Renal cortical epithelial cell (primary cell): ENCODE measurements at regions not wholly inside any gene's neighbourhood (a gene's known extent, or its start where the extent isn't known, plus 50 kb on each side); places are given as distances from the start of the nearest gene placed in this dataset.
A peak's percentile ranks its signal among the peaks of the same experiment; 100 is the strongest.
"Not testable (repeated sequence)": the region's sequence is repeated elsewhere in the genome, so short reads cannot be mapped to it uniquely, and the experiment has no call there.

Experiments
- DNase-seq: peaks from one replicate; pipeline ENCODE4 v3.0.0-alpha.2; 2011; ENCODE audit warnings: low read depth

GRCh38 chr5:114822436-114822835, 347.3 kb downstream of the TRIM36 start:
- no peak for DNase-seq

GRCh38 chr5:114790403-114790792, 379.3 kb downstream of the TRIM36 start:
- no peak for DNase-seq

- DNase-seq: peak; percentile 41
Observed at GRCh38 chr5:114789773-114790402, 379.8 kb downstream of the TRIM36 start.

GRCh38 chr5:114782869-114783268, 386.8 kb downstream of the TRIM36 start:
- DNase-seq: no peak

GRCh38 chr5:114782177-114782576, 387.5 kb downstream of the TRIM36 start:
- no peak for DNase-seq

GRCh38 chr5:114780290-114780689, 389.4 kb downstream of the TRIM36 start:
- no peak for DNase-seq

GRCh38 chr5:114744406-114744805, 382.5 kb downstream of the KCNN2 start:
- peak; percentile 2 for DNase-seq

- no peak for DNase-seq
Observed at GRCh38 chr5:114734238-114734637, 372.4 kb downstream of the KCNN2 start.

- DNase-seq: no peak
Observed at GRCh38 chr5:114729986-114730385, 368.1 kb downstream of the KCNN2 start.

- DNase-seq: no peak
Observed at GRCh38 chr5:114727358-114727757, 365.5 kb downstream of the KCNN2 start.

GRCh38 chr5:114726131-114726530, 364.3 kb downstream of the KCNN2 start:
- DNase-seq: no peak

GRCh38 chr5:114719268-114719667, 357.4 kb downstream of the KCNN2 start:
- DNase-seq: no peak

GRCh38 chr5:114716955-114717354, 355.1 kb downstream of the KCNN2 start:
- no peak for DNase-seq

GRCh38 chr5:114704225-114704893, 342.5 kb downstream of the KCNN2 start:
- DNase-seq: not testable (repeated sequence)

GRCh38 chr5:114702731-114703130, 340.9 kb downstream of the KCNN2 start:
- no peak for DNase-seq

GRCh38 chr5:114702136-114702535, 340.3 kb downstream of the KCNN2 start:
- DNase-seq: no peak

- DNase-seq: no peak
Observed at GRCh38 chr5:114700823-114701222, 339.0 kb downstream of the KCNN2 start.

GRCh38 chr5:114695292-114695904, 333.5 kb downstream of the KCNN2 start:
- no peak for DNase-seq

- DNase-seq: no peak
Observed at GRCh38 chr5:114686356-114686755, 324.5 kb downstream of the KCNN2 start.

- DNase-seq: no peak
Observed at GRCh38 chr5:114678778-114679177, 316.9 kb downstream of the KCNN2 start.

- no peak for DNase-seq
Observed at GRCh38 chr5:114665551-114665950, 303.7 kb downstream of the KCNN2 start.

- no peak for DNase-seq
Observed at GRCh38 chr5:114660791-114661190, 298.9 kb downstream of the KCNN2 start.

GRCh38 chr5:114658194-114658593, 296.3 kb downstream of the KCNN2 start:
- no peak for DNase-seq
